Fibroblast of mammary gland (primary cell): ENCODE measurements at regions not wholly inside any gene's neighbourhood (a gene's known extent, or its start where the extent isn't known, plus 50 kb on each side); places are given as distances from the start of the nearest gene placed in this dataset.

ENCODE experiments used
- DNase-seq: peaks from one replicate; pipeline ENCODE4 v3.0.0-alpha.2; 2010; ENCODE audit warnings: low read depth
- H3K4me3 ChIP-seq: 2 replicates; pipeline ENCODE4 v1.5.1; 2011; ENCODE audit warnings: low read depth, mild to moderate bottlenecking, low read length, moderate library complexity; ENCODE audit not compliant: control insufficient read depth
- TF ChIP-seq, protein P1 (sequence below): conservative IDR thresholded peaks from 2 replicates; pipeline ENCODE4 v1.5.1; 2011; ENCODE audit warnings: low read depth, low read length, inconsistent platforms; ENCODE audit not compliant: control insufficient read depth, insufficient read depth

DNA sequence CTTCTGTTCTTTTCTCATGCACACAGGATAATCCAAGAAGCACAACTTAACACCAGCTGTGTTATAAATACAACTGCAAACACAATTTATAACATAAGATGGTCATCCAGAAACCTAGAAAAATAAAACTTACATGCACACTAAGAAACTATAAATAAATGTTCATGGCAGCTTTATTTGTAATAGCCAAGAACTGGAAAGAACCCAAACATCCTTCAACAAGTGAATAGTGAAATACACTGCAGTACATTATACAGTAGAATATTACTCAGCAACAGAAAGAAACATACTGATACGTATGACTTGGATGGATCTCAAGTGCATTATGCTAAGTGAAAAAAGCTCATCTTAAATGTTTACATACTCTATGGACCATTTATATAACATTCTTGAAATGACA, 132.7 kb downstream of the SPTSSA start:
- no peak overlapping the region for H3K4me3 ChIP-seq
- no peak for DNase-seq
- TF ChIP-seq, protein P1, sequence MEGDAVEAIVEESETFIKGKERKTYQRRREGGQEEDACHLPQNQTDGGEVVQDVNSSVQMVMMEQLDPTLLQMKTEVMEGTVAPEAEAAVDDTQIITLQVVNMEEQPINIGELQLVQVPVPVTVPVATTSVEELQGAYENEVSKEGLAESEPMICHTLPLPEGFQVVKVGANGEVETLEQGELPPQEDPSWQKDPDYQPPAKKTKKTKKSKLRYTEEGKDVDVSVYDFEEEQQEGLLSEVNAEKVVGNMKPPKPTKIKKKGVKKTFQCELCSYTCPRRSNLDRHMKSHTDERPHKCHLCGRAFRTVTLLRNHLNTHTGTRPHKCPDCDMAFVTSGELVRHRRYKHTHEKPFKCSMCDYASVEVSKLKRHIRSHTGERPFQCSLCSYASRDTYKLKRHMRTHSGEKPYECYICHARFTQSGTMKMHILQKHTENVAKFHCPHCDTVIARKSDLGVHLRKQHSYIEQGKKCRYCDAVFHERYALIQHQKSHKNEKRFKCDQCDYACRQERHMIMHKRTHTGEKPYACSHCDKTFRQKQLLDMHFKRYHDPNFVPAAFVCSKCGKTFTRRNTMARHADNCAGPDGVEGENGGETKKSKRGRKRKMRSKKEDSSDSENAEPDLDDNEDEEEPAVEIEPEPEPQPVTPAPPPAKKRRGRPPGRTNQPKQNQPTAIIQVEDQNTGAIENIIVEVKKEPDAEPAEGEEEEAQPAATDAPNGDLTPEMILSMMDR, result no peak

DNA sequence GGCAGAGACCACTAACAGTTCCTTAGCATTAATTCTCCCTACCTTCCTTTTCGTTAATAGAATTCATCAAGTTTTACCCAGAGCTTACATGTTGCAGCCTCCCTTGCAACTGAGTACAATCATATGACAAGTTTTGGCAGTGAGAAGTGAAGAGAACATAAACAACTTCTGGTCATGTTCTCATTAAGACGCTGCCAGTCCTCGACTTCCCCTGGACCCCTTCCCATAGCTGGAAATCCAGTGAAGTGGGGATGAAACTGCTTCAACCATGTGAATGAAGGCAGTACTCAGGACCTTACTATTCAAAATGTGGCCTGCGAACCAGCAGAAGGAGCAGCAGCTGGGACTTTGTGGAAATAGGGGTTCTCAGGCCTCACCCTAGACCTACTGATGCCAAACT, 133.9 kb downstream of the SPTSSA start:
- no peak for DNase-seq
- H3K4me3 ChIP-seq, result no peak overlapping the region
- TF ChIP-seq, protein P1, result no peak

DNA sequence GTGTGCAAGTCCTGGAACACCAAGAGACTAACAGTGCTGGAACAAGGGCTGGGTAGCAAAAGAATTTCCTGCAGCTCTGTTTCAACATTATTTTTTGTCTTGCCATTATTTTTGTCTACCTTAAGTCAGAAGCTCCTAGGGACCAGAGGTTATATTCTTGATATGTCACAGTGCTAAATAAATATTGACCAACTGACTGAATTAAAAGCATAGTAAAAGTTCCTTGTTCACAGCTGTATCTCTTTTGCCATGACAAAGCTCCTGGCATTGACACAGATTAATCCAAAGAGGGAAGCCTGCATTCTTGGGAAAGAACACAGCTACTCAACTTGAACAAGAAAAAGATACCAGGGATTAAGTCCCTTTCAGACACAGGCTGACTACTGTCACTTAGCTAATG, 136.5 kb downstream of the SPTSSA start:
- H3K4me3 ChIP-seq, result no peak overlapping the region
- no peak for DNase-seq
- TF ChIP-seq, protein P1, result no peak

DNA sequence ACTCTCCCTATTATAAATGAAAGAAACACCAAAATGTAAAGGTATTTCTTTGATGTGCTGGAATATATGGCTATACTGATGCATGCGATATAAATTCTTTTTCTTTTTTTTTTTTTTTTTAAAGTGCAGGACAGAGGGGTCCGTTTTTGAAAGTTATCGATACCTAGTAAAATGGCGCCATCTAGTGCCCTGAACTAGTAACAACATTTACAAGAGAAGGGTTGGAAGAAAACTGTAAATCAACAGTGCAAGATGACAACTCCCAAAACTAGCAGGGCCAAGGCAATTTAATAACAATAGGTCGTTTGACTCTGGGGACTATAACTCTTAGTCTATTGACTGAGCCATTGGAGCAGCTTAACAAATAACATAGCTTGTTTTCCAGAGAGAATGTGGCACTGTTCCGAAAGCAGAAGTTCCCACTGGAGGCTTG, 137.7 kb downstream of the SPTSSA start:
- peak; percentile 50 for DNase-seq
- no peak overlapping the region for H3K4me3 ChIP-seq
- TF ChIP-seq, protein P1, result peak; percentile 64

DNA sequence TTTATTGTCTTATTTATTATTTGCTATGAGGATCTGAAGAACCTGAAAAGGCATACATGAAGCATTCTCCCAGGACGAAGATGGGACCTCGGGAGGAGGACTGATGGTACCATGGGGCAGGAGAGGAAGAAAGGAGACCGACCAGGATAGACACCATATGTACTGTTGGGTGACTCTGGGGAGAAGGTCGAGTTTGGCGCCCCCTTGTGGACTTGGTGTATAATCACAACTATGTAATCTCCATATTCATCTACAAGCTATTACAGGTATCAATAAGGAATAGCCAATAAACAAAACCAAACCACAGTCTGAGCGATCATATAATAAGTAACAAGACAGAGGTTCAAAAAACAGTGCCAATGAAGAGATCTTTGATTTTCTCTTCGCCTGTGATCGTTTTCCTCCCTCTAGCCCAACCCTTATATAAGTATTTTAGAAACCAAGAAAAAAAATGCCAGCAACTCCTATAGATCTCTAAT, 139.1 kb downstream of the SPTSSA start:
- TF ChIP-seq, protein P1, result peak; percentile 73
- DNase-seq, result peak; percentile 63
- H3K4me3 ChIP-seq, result no peak overlapping the region

DNA sequence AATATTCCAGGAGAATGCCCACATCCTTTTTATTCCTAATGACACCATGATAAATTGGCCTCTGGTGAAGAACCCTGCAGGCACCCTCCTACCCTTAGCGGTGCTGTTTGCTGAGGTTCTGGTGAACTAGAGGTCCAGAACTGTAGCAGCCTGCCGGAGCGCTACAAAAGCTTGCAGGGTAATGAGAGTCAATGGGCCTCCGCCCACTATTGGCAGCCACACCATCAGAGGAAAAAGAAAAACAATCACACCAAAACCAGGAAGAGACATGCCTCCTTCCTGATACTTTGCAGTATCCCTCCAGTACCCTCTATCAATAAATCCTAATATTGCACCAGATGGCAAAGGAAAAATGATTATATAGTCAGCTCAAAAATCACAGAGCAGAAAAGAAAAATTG, 142.9 kb downstream of the SPTSSA start:
- H3K4me3 ChIP-seq, result no peak overlapping the region
- TF ChIP-seq, protein P1, result no peak
- no peak for DNase-seq

DNA sequence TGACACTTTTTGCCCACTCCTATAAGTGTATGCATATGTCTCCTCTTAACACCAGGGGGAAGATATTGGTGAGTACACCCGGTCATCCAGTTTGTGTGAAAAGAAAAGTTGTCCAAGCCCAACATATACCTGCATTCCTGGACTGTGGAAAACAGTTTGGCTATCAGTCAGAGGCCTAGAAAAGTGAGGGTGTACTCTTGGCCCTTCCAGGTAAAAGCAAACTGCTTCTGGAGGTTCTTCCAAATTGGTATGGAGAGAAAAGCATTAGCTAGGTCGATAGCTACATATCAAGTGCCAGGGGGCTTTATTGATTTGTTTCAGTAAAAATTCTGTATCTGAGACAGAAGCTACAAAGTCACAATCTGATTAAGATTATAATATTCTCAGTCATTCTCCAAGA, 144.0 kb downstream of the SPTSSA start:
- no peak overlapping the region for H3K4me3 ChIP-seq
- TF ChIP-seq, protein P1, result no peak
- DNase-seq, result no peak
